Prostate gland (tissue), 2 donors: ENCODE measurements at regions not wholly inside any gene's neighbourhood (a gene's known extent, or its start where the extent isn't known, plus 50 kb on each side); places are given as distances from the start of the nearest gene placed in this dataset.

ENCODE experiments used
- DNase-seq: peaks from one replicate; pipeline ENCODE4 v3.0.0-alpha.2; 2019; ENCODE audit warnings: low spot score
- H3K27ac ChIP-seq, 2 donors: fragments of 200-600 bp; sonication (generic); 2 replicates each; pipeline ENCODE4 v1.5.1; 2017 to 2019
- H3K27me3 ChIP-seq: fragments of 200-600 bp; sonication (generic); replicated peaks from 2 replicates; pipeline ENCODE4 v1.5.1; 2019; ENCODE audit not compliant: insufficient read depth
- H3K36me3 ChIP-seq, 2 donors: fragments of 200-600 bp; sonication (generic); 1 replicate in 1 of 2; 2 replicates in 1 of 2; pipeline versions ENCODE4 v1.5.1 to v1.8.1; 2017 to 2019
- H3K4me1 ChIP-seq: fragments of 200-600 bp; sonication (generic); replicated peaks from 2 replicates; pipeline ENCODE4 v1.5.1; 2019
- H3K4me3 ChIP-seq, 2 donors: fragments of 200-600 bp; sonication (generic); 2 replicates each; pipeline ENCODE4 v1.5.1; 2017 to 2019
- H3K9me3 ChIP-seq: fragments of 200-600 bp; sonication (generic); 2 replicates; pipeline ENCODE4 v1.5.1; 2017
- CTCF ChIP-seq, 4 experiments: fragments of 200-600 bp in 2 of 4; fragments of 450-650 bp in 2 of 4; sonication (generic) in 2 of 4; IDR thresholded peaks; 1 replicate in 3 of 4; 2 replicates in 1 of 4; pipeline ENCODE4 v1.5.1; 2016 to 2019; ENCODE audit warnings: antibody characterized with exemption in 4 of 4, mild to moderate bottlenecking in 2 of 4, moderate library complexity in 2 of 4
- POLR2A ChIP-seq: fragments of 450-650 bp; IDR thresholded peaks from one replicate; pipeline ENCODE4 v1.6.1; 2016; ENCODE audit warnings: antibody characterized with exemption, mild to moderate bottlenecking
- POLR2AphosphoS5 ChIP-seq: sonication (generic); formaldehyde crosslinking; IDR thresholded peaks from one replicate; pipeline ENCODE4 v1.6.1; 2017; ENCODE audit warnings: antibody characterized with exemption
- WGBS: methylation state at CpG from one replicate; pipeline ENCODE4 v1.1.5; 2018; 5-methylcytosine and 5-hydroxymethylcytosine counted together
- intact Hi-C: fragments of 100-400 bp; cut with DNase I; formaldehyde crosslinking; loops from one replicate; pipeline ENCODE4 v1.14.2; 2022

- intact Hi-C loops: no loop called here
- Histone ChIP-seq H3K27ac (no peak overlapping the region), H3K36me3 (no peaks in the 10 kb centered on the region), H3K4me1 (no peaks in the 10 kb centered on the region), H3K27me3 (no peaks in the 10 kb centered on the region), H3K4me3 (no peak overlapping the region), H3K9me3 (no peaks in the 10 kb centered on the region)
- no peak for TF ChIP-seq CTCF (IDR thresholded peaks at IDR 0.05)
- TF ChIP-seq POLR2AphosphoS5: no peak
- no peak for TF ChIP-seq POLR2A
- 90% methylated on average over 4 of the region's 4 CpGs for WGBS
- no peak for DNase-seq
Observed at GRCh38 chr1:189563784-189564183, 913.9 kb downstream of the BRINP3 start.

DNA sequence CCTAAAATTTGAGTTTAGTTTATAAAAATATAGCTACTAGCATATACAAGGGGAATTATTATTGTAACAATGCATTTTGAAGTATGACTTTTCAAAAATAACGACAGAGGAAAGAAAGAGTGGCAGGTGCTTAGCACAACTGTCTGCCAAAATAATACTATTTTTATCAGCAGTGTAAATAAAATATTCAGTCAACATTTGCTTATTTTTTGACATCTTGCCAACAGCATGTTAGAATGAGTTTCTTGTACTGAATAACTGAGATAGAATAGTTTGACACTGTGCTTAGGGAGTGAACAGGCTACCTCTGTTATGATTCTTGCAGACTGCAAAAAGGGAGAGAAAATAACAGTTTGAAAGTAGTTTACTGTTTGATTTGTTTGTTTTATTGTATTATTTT lies 909.8 kb downstream of the BRINP3 start:
- no peak overlapping the region for H3K4me3 ChIP-seq
- intact Hi-C loops: no loop called here
- H3K27me3 ChIP-seq: no peaks in the 10 kb centered on the region
- no peaks in the 10 kb centered on the region for H3K4me1 ChIP-seq
- TF ChIP-seq POLR2AphosphoS5 (no peak), POLR2A (no peak), CTCF (IDR thresholded peaks at IDR 0.05) (no peak)
- no peak for DNase-seq
- H3K9me3 ChIP-seq: no peaks in the 10 kb centered on the region
- no peak overlapping the region for H3K27ac ChIP-seq
- H3K36me3 ChIP-seq: no peaks in the 10 kb centered on the region
- 68% methylated on average over 1 of the region's 1 CpG for WGBS

- Histone ChIP-seq H3K36me3 (no peaks in the 10 kb centered on the region), H3K4me3 (no peak overlapping the region), H3K27me3 (no peaks in the 10 kb centered on the region), H3K27ac (no peak overlapping the region), H3K9me3 (no peaks in the 10 kb centered on the region), H3K4me1 (no peaks in the 10 kb centered on the region)
- TF ChIP-seq CTCF (IDR thresholded peaks at IDR 0.05): no peak
- TF ChIP-seq POLR2A: no peak
- TF ChIP-seq POLR2AphosphoS5: no peak
- intact Hi-C loops: no loop called here
- DNase-seq: no peak
- WGBS: 63% methylated on average over 1 of the region's 1 CpG
Observed at GRCh38 chr1:189596197-189596596, 881.5 kb downstream of the BRINP3 start.

DNA sequence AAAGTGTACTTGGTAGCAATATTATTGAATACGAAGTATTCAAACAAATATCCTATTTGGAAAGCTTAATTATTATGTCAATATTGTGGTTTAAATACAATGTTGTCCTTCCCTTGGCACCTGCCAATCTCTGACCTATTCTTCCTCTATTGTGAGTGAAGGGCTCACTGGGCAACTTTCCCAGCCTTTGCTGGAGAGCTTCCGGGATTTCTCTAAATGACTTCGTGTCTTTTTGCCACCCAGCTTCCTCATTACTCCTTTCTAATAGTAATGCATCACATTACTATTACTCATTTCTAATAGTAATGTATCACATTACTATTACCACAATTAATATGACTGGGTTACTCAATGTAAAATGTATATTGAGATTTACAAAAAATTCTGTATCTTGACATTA lies 880.6 kb downstream of the BRINP3 start:
- no peak for TF ChIP-seq CTCF (IDR thresholded peaks at IDR 0.05)
- no peak for TF ChIP-seq POLR2AphosphoS5
- no peak for TF ChIP-seq POLR2A
- intact Hi-C loops: no loop called here
- no peaks in the 10 kb centered on the region for H3K9me3 ChIP-seq
- no peaks in the 10 kb centered on the region for H3K36me3 ChIP-seq
- H3K4me1 ChIP-seq: no peaks in the 10 kb centered on the region
- no peak for DNase-seq
- 57% methylated on average over 3 of the region's 3 CpGs for WGBS
- H3K4me3 ChIP-seq: no peak overlapping the region
- H3K27ac ChIP-seq: no peak overlapping the region
- no peaks in the 10 kb centered on the region for H3K27me3 ChIP-seq

GRCh38 chr1:189605226-189605625 lies 872.4 kb downstream of the BRINP3 start:
- Histone ChIP-seq H3K4me1 (no peaks in the 10 kb centered on the region), H3K36me3 (no peaks in the 10 kb centered on the region), H3K4me3 (no peak overlapping the region), H3K27ac (no peak overlapping the region), H3K9me3 (no peaks in the 10 kb centered on the region), H3K27me3 (no peaks in the 10 kb centered on the region)
- no peak for DNase-seq
- TF ChIP-seq CTCF (IDR thresholded peaks at IDR 0.05): no peak
- TF ChIP-seq POLR2AphosphoS5: no peak
- no peak for TF ChIP-seq POLR2A
- intact Hi-C loops: no loop called here
- 65% methylated on average over 2 of the region's 2 CpGs for WGBS
